GM12874 (cell line): ENCODE measurements at regions not wholly inside any gene's neighbourhood (a gene's known extent, or its start where the extent isn't known, plus 50 kb on each side); places are given as distances from the start of the nearest gene placed in this dataset.

Source experiments
- TF ChIP-seq, protein P1 (sequence below): IDR thresholded peaks from 2 replicates; pipeline ENCODE4 v1.5.1; 2011; ENCODE audit warnings: low read depth, mild to moderate bottlenecking, control low read depth, low read length, moderate library complexity; ENCODE audit not compliant: insufficient read depth

DNA sequence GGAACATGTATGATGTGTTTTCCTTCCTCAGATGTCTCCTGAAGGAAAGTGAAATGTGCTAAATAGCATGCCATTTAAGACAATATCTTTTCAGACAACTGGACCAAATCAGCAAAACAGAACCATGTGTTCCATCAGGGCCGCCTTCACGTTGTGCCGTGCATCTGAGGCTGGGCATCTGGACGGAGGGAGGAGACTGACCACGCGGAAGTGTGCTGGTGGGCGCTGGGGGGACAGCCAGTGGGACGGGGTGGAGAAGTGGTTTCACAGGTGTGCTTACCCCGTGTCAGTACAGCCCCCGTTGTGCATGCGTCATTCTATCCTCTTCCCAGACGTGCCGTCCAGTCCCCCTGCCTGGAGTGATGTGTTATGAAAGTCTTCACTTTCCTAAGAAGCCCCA, 342.1 kb upstream of the FAT1 start:
- TF ChIP-seq, protein P1, sequence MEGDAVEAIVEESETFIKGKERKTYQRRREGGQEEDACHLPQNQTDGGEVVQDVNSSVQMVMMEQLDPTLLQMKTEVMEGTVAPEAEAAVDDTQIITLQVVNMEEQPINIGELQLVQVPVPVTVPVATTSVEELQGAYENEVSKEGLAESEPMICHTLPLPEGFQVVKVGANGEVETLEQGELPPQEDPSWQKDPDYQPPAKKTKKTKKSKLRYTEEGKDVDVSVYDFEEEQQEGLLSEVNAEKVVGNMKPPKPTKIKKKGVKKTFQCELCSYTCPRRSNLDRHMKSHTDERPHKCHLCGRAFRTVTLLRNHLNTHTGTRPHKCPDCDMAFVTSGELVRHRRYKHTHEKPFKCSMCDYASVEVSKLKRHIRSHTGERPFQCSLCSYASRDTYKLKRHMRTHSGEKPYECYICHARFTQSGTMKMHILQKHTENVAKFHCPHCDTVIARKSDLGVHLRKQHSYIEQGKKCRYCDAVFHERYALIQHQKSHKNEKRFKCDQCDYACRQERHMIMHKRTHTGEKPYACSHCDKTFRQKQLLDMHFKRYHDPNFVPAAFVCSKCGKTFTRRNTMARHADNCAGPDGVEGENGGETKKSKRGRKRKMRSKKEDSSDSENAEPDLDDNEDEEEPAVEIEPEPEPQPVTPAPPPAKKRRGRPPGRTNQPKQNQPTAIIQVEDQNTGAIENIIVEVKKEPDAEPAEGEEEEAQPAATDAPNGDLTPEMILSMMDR = no peak

DNA sequence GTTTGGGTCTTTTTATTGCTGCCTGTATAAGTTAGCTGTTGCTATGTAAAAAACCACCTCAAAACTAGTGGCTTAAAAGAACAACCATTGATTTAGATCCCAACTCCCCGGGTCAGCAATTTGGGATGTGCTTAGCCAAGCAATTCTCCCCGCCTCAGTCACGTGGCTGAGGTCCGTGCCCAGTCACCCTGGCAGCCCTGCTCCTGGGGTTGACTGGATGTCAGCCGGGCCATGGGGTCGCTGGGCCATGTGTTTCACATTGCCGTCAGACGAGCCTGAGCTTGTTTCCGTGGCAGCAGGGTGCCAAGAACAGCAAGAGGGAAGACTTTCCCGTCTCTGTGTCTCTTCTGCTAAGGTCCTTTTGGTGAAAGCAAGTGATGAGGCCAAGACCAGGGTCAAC, 345.7 kb upstream of the FAT1 start:
- TF ChIP-seq, protein P1 = no peak

DNA sequence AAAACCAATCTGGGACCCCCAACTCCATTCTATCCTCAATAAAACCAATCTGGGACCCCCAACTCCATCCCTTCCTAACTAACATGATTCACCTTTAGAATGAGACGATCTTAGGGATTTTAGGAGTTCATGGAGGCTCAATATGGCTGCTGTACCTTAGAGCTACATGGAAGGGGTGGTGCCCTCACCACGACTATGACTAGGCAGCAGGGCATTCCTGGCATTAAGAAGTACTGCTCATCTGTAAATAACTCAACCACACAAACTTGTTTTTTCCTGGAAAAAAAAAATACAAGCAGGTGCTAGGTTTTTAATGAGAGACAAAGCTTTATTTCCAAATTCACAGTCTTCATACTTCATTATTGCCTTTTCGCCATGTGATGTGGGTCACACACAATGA, 346.5 kb upstream of the FAT1 start:
- TF ChIP-seq, protein P1 = no peak

DNA sequence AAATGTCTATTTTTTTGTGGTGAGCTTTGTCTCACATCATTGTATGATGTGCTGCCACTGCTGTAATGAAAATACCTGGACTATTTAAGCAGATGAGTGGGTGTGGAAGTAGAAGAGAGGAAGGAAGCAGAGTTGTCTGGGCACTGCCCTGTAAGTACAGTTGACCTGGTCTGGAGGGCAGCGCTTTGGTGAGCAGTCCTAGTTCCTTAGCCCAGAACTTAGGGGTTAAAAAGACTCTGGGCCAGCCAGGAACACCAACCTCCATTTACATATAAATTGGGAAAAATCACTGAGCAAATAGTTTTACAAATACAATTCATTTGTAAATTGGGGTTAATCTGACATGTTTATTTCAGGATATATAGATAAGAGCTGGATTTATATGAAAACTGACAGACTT, 347.1 kb upstream of the FAT1 start:
- TF ChIP-seq, protein P1 = no peak

DNA sequence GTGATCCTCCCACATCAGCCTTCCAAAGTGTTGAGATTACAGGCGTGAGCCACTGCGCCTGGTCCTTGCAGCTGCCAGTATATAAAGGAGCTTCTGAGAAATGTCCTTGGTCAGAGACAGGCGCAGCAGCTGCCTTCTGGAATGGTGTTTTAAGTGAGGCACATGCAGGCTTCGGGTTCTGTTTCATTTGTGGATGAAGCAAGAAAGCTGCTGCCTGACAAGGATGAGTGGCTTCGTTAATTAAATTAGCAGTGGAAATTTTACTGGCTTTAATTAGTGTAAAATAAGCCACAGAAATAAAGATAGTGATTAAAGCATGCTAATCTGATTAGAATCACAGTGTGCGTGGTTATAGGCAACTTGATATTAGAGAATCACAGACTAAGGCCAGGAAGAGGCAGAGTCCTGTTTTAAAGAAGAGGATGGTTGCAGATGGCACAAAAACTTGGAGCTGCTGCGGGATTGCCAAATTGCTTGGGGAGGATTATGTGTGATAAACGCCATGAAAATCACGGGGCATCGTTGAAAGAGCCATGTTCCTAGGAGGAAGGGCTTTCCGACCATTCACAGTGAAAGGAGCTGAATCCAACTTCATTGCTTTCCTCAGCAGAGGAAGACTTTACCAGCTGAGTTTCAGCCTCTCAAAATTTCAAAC, 348.4 kb upstream of the FAT1 start:
- TF ChIP-seq, protein P1 = no peak

DNA sequence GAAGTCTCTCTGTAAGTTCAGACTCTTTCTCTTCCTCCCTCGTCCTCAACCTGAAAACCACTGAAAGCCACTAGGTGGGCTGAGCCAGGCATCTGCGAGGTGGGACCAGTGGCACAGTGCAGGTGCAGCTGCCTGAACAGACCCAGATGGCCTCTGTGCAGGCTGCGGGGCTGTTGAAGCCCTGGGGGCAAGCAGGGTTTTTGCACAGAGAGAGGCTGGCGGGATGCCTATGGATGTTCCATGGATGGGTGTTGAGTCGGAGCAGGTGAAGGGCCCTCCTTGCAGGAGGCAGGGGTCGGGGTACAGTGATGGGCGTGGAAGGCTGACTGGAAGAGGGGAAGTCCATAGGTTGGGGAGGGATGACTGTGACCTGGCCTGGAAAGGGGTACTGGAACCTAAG, 350.2 kb upstream of the FAT1 start:
- TF ChIP-seq, protein P1 = no peak

DNA sequence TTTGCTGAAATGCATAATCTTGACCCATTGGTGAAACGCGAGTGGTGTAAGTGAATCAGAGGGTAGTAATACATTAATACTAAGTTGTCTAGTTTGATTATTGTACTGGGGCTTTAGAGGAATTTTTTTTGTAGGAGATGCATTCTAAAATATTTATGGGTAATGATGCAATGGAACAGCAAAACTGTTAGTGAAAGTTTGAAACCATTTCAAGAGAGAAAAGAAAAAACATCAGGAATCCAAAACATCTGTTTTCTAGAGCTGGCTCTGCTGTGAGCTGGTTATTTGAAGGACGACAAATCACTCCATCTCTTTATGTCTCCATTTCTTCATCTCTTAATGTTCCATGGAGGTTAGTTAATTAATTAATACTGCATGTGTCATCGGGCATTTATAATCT, 351.9 kb upstream of the FAT1 start:
- TF ChIP-seq, protein P1 = no peak
